ENCODE measurements at regions not wholly inside any gene's neighbourhood (a gene's known extent, or its start where the extent isn't known, plus 50 kb on each side); places are given as distances from the start of the nearest gene placed in this dataset.

GRCh38 chr21:27532076-27532475, 565.2 kb upstream of the ADAMTS5 start:
- H3K27me3 Mint-ChIP-seq (ENCODE audit: low read depth) = no peaks in the 10 kb centered on the region
- ChIA-PET CTCF (no interaction called here), POLR2A (no interaction called here)
- no peaks in the 10 kb centered on the region for H3K9me3 Mint-ChIP-seq
- no peaks in the 10 kb centered on the region for H3K36me3 Mint-ChIP-seq
- H3K27ac Mint-ChIP-seq = no peak overlapping the region
- no peaks in the 10 kb centered on the region for H3K4me1 Mint-ChIP-seq
- ATAC-seq = no peak
- DNase-seq (ENCODE audit: low spot score) = no peak
- TF ChIP-seq TEAD1 (CRISPR knock-in tag; IDR thresholded peaks at IDR 0.05) = no peak
- no peak for TF ChIP-seq PRRX2 (CRISPR knock-in tag; IDR thresholded peaks at IDR 0.05)
- no peak for TF ChIP-seq SP1 (CRISPR knock-in tag; conservative IDR thresholded peaks at IDR 0.05)
- no peak for TF ChIP-seq TCF7 (CRISPR knock-in tag; IDR thresholded peaks at IDR 0.05; ENCODE audit: low read depth)
- H3K4me3 Mint-ChIP-seq = no peak overlapping the region

- POLR2A ChIA-PET = no interaction called here
- no peak for ATAC-seq
- Mint-ChIP-seq H3K36me3 (no peaks in the 10 kb centered on the region), H3K27me3 (ENCODE audit: low read depth) (no peaks in the 10 kb centered on the region), H3K9me3 (peaks cover 6% of the 10 kb centered on the region; the same call in 1 of the 2 replicates), H3K4me1 (peaks cover 8% of the 10 kb centered on the region), H3K4me3 (no peak overlapping the region), H3K27ac (no peak overlapping the region)
- TF ChIP-seq ZNF512 (CRISPR knock-in tag; IDR thresholded peaks at IDR 0.05; ENCODE audit: borderline replicate concordance) (no peak), SOX15 (CRISPR knock-in tag; IDR thresholded peaks at IDR 0.05) (no peak), NFYB (CRISPR knock-in tag; conservative IDR thresholded peaks at IDR 0.05; ENCODE audit: low read depth) (no peak), ATF6 (CRISPR knock-in tag; IDR thresholded peaks at IDR 0.05) (no peak), ATF3 (CRISPR knock-in tag; conservative IDR thresholded peaks at IDR 0.05) (no peak), ZNF263 (CRISPR knock-in tag; IDR thresholded peaks at IDR 0.05; ENCODE audit: low read depth) (no peak)
- DNase-seq (ENCODE audit: low spot score) = no peak
- CTCF ChIA-PET = no interaction called here
Measured at GRCh38 chr21:27528697-27529096, 561.8 kb upstream of the ADAMTS5 start.

GRCh38 chr21:27526451-27526850, 559.6 kb upstream of the ADAMTS5 start:
- POLR2A ChIA-PET = no interaction called here
- Mint-ChIP-seq H3K9me3 (peaks cover 15% of the 10 kb centered on the region), H3K36me3 (peaks cover 8% of the 10 kb centered on the region), H3K4me3 (no peak overlapping the region), H3K4me1 (peaks cover 8% of the 10 kb centered on the region), H3K27ac (no peak overlapping the region), H3K27me3 (ENCODE audit: low read depth) (no peaks in the 10 kb centered on the region)
- TF ChIP-seq NR2C2 (CRISPR knock-in tag; IDR thresholded peaks at IDR 0.05) (no peak), MXD4 (CRISPR knock-in tag; IDR thresholded peaks at IDR 0.05; ENCODE audit: borderline replicate concordance) (no peak), ARID4B (CRISPR knock-in tag; IDR thresholded peaks at IDR 0.05; ENCODE audit: borderline replicate concordance) (no peak), ZNF138 (CRISPR knock-in tag; conservative IDR thresholded peaks at IDR 0.05) (no peak), ETV6 (CRISPR knock-in tag; IDR thresholded peaks at IDR 0.05) (no peak), CTCF (IDR thresholded peaks at IDR 0.05) (no peak), ZSCAN18 (CRISPR knock-in tag; IDR thresholded peaks at IDR 0.05) (no peak), FOXP4 (CRISPR knock-in tag; IDR thresholded peaks at IDR 0.05) (no peak), NR1H2 (CRISPR knock-in tag; IDR thresholded peaks at IDR 0.05) (no peak), ZNF263 (CRISPR knock-in tag; IDR thresholded peaks at IDR 0.05; ENCODE audit: low read depth) (no peak)
- CTCF ChIA-PET = no interaction called here
- DNase-seq (ENCODE audit: low spot score) = no peak
- no peak for ATAC-seq
